ENCODE measurements at regions not wholly inside any gene's neighbourhood (a gene's known extent, or its start where the extent isn't known, plus 50 kb on each side); places are given as distances from the start of the nearest gene placed in this dataset.
A peak's percentile ranks its signal among the peaks of the same experiment; 100 is the strongest.

DNA sequence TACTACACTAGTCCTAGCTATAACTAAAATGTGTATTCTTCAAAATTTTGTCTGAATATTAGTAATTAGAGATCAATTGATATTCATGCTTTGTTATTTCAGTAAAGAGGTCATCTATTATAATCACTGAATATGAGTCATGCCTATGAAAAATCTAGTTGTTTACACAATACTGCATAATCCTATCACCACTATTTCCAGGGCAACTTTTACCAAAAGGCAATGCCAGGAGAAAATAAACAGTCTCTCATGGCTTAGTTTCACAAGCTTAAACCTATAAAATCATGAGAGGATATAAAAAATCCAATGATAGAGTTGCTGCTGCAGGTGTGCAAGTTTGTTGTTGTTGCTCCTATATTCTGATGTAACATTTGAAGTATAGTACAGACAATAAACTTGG lies 149.9 kb upstream of the COL1A2 start:
- dilution Hi-C loops (cut with MboI; ENCODE audit: extremely low pct_ligation_motif_present, low sequenced_read_pairs) = no loop called here

DNA sequence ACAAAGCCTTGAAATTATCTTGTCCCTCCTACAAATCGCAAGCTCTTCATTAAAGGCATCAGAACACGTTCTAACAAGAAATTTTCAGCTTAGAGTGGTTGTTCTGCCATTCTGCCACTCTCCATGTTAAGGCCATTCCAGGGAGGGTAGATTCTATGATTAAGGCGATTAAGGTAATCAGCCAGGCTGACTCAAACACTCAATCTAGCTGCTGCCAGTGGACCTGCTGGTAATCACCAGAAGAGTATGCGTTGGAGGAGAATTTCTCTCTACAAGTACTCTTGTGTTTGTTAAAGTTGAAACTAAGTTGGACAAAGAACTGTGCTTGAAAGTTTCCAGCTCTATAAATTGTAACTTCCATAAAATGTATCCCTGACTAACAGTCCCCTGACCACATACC lies 149.2 kb upstream of the COL1A2 start:
- no peak for TF ChIP-seq EZH2 (IDR thresholded peaks at IDR 0.05; ENCODE audit: borderline replicate concordance, low read depth, low read length, severe bottlenecking)
- no peak for TF ChIP-seq POLR2A (IDR thresholded peaks at IDR 0.05; ENCODE audit: low read depth, low read length)
- TF ChIP-seq FOS (IDR thresholded peaks at IDR 0.05; ENCODE audit: borderline replicate concordance, insufficient read depth, low read length) = no peak
- TF ChIP-seq, protein P1, sequence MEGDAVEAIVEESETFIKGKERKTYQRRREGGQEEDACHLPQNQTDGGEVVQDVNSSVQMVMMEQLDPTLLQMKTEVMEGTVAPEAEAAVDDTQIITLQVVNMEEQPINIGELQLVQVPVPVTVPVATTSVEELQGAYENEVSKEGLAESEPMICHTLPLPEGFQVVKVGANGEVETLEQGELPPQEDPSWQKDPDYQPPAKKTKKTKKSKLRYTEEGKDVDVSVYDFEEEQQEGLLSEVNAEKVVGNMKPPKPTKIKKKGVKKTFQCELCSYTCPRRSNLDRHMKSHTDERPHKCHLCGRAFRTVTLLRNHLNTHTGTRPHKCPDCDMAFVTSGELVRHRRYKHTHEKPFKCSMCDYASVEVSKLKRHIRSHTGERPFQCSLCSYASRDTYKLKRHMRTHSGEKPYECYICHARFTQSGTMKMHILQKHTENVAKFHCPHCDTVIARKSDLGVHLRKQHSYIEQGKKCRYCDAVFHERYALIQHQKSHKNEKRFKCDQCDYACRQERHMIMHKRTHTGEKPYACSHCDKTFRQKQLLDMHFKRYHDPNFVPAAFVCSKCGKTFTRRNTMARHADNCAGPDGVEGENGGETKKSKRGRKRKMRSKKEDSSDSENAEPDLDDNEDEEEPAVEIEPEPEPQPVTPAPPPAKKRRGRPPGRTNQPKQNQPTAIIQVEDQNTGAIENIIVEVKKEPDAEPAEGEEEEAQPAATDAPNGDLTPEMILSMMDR (IDR thresholded peaks at IDR 0.05; ENCODE audit: extremely low read depth in 1 of 2, insufficient read depth in 1 of 2, low read depth in 1 of 2, low read length in 2 of 2) = no peak
- no peak for TF ChIP-seq MYC (IDR thresholded peaks at IDR 0.05; ENCODE audit: low read depth, low read length)
- TF ChIP-seq JUN (IDR thresholded peaks at IDR 0.05; ENCODE audit: borderline replicate concordance, insufficient read depth, insufficient read length, low read depth) = no peak
- TF ChIP-seq GATA2 (IDR thresholded peaks at IDR 0.05; ENCODE audit: insufficient read depth, insufficient read length, low read depth, low read length) = no peak
- TF ChIP-seq POLR2AphosphoS5 (IDR thresholded peaks at IDR 0.05; ENCODE audit: insufficient read depth, low read depth, low read length) = no peak
- TF ChIP-seq, protein P2, sequence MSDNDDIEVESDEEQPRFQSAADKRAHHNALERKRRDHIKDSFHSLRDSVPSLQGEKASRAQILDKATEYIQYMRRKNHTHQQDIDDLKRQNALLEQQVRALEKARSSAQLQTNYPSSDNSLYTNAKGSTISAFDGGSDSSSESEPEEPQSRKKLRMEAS (IDR thresholded peaks at IDR 0.05; ENCODE audit: insufficient read depth, insufficient read length) = no peak
- intact Hi-C loops (cut with micrococcal nuclease) = no loop called here
- H3K4me3 ChIP-seq (replicated peaks in 1 of 3; ENCODE audit: insufficient read depth in 1 of 3, low read depth in 1 of 3, low read length in 3 of 3) = no peak overlapping the region
- DNase-seq (ENCODE audit: low read depth, low spot score) (no peak), FAIRE-seq (peak; percentile 33)
- H3K4me1 ChIP-seq (ENCODE audit: control insufficient read depth, extremely low read depth, insufficient read depth, low read length) = no peaks in the 10 kb centered on the region
- no peaks in the 10 kb centered on the region for H3K27me3 ChIP-seq (ENCODE audit: control insufficient read depth in 2 of 2, insufficient read depth in 2 of 2, low read length in 2 of 2)
- H3K9me3 ChIP-seq (replicated peaks; ENCODE audit: control insufficient read depth, insufficient read depth, low read length) = no peaks in the 10 kb centered on the region
- POLR2A ChIA-PET = no interaction called here
- H3K79me2 ChIP-seq (ENCODE audit: control insufficient read depth, insufficient read depth, low read length) = no peaks in the 10 kb centered on the region
- H3K36me3 ChIP-seq (ENCODE audit: control insufficient read depth in 2 of 2, extremely low read depth in 1 of 2, insufficient read depth in 2 of 2, low read length in 2 of 2) = no peaks in the 10 kb centered on the region
- dilution Hi-C loops (cut with MboI; ENCODE audit: extremely low pct_ligation_motif_present, low sequenced_read_pairs) = no loop called here
- no TSS peak for BruUV-seq (replicated peaks)
- no peak overlapping the region for H3K27ac ChIP-seq (ENCODE audit: insufficient read depth, low read depth, low read length)
- no peak overlapping the region for H3K4me2 ChIP-seq (ENCODE audit: insufficient read depth, low read length)
- CTCF ChIA-PET = interaction anchor here (1.7 kb wide), 2 partner anchors 11 to 40 kb away, joined by 3 read pairs; no protein-coding TSS in a partner anchor
- no peak overlapping the region for H2AFZ ChIP-seq (ENCODE audit: low read depth, low read length)
- no peaks in the 10 kb centered on the region for H3K9me1 ChIP-seq (replicated peaks; ENCODE audit: control insufficient read depth, extremely low read depth, insufficient read depth, low read length)
- no peaks in the 10 kb centered on the region for H4K20me1 ChIP-seq (replicated peaks; ENCODE audit: control insufficient read depth, extremely low read depth, insufficient read depth, low read length)
- H3K9ac ChIP-seq (replicated peaks; ENCODE audit: extremely low read depth, insufficient read depth, low read length) = no peak overlapping the region

More for the DNA sequence above, 149.9 kb upstream of the COL1A2 start:
- H3K4me3 ChIP-seq (replicated peaks in 1 of 3; ENCODE audit: insufficient read depth in 1 of 3, low read depth in 1 of 3, low read length in 3 of 3) = no peak overlapping the region
- no peak overlapping the region for H2AFZ ChIP-seq (ENCODE audit: low read depth, low read length)
- TF ChIP-seq, protein P2 (IDR thresholded peaks at IDR 0.05; ENCODE audit: insufficient read depth, insufficient read length) = no peak
- TF ChIP-seq JUN (IDR thresholded peaks at IDR 0.05; ENCODE audit: borderline replicate concordance, insufficient read depth, insufficient read length, low read depth) (peak; percentile 16), MYC (IDR thresholded peaks at IDR 0.05; ENCODE audit: low read depth, low read length) (no peak), FOS (IDR thresholded peaks at IDR 0.05; ENCODE audit: borderline replicate concordance, insufficient read depth, low read length) (peak; percentile 54)
- H4K20me1 ChIP-seq (replicated peaks; ENCODE audit: control insufficient read depth, extremely low read depth, insufficient read depth, low read length) = no peaks in the 10 kb centered on the region
- no peak overlapping the region for H3K27ac ChIP-seq (ENCODE audit: insufficient read depth, low read depth, low read length)
- H3K9me1 ChIP-seq (replicated peaks; ENCODE audit: control insufficient read depth, extremely low read depth, insufficient read depth, low read length) = no peaks in the 10 kb centered on the region
- intact Hi-C loops (cut with micrococcal nuclease) = no loop called here
- no peaks in the 10 kb centered on the region for H3K27me3 ChIP-seq (ENCODE audit: control insufficient read depth in 2 of 2, insufficient read depth in 2 of 2, low read length in 2 of 2)
- ChIA-PET POLR2A (no interaction called here), CTCF (interaction anchor here (1.7 kb wide), 2 partner anchors 10 to 40 kb away, joined by 3 read pairs; no protein-coding TSS in a partner anchor)
- FAIRE-seq (no peak), DNase-seq (ENCODE audit: low read depth, low spot score) (peak; percentile 25)
- H3K36me3 ChIP-seq (ENCODE audit: control insufficient read depth in 2 of 2, extremely low read depth in 1 of 2, insufficient read depth in 2 of 2, low read length in 2 of 2) = no peaks in the 10 kb centered on the region
- H3K9ac ChIP-seq (replicated peaks; ENCODE audit: extremely low read depth, insufficient read depth, low read length) = no peak overlapping the region
- no peaks in the 10 kb centered on the region for H3K79me2 ChIP-seq (ENCODE audit: control insufficient read depth, insufficient read depth, low read length)
- no peaks in the 10 kb centered on the region for H3K4me1 ChIP-seq (ENCODE audit: control insufficient read depth, extremely low read depth, insufficient read depth, low read length)
- BruUV-seq (replicated peaks) = no TSS peak
- no peak overlapping the region for H3K4me2 ChIP-seq (ENCODE audit: insufficient read depth, low read length)
- H3K9me3 ChIP-seq (replicated peaks; ENCODE audit: control insufficient read depth, insufficient read depth, low read length) = no peaks in the 10 kb centered on the region
